ENCODE measurements at regions not wholly inside any gene's neighbourhood (a gene's known extent, or its start where the extent isn't known, plus 50 kb on each side); places are given as distances from the start of the nearest gene placed in this dataset.

DNA sequence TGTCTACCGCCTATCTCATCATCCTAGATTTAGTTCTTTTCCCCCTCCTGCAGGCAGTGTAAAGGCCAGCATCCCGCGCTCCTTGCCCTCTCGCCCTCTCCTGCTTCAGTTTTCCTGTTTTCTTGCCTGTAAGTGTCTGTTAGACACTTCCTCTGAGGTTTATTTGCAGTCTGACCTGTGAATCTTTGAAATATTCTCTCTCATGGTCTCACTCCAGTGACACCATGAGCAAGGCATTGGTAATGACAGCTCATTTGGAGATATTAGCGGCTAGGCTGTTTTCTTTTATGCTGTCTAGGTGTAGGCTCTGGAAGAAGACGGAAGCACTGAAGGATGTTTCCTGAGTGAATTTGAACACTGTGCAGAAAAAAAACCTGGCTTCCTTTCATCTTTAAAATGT, 179.6 kb downstream of the KDR start:
- no peak for TF ChIP-seq EZH2 (IDR thresholded peaks at IDR 0.05; ENCODE audit: borderline replicate concordance, low read length)
- TF ChIP-seq, protein P1, sequence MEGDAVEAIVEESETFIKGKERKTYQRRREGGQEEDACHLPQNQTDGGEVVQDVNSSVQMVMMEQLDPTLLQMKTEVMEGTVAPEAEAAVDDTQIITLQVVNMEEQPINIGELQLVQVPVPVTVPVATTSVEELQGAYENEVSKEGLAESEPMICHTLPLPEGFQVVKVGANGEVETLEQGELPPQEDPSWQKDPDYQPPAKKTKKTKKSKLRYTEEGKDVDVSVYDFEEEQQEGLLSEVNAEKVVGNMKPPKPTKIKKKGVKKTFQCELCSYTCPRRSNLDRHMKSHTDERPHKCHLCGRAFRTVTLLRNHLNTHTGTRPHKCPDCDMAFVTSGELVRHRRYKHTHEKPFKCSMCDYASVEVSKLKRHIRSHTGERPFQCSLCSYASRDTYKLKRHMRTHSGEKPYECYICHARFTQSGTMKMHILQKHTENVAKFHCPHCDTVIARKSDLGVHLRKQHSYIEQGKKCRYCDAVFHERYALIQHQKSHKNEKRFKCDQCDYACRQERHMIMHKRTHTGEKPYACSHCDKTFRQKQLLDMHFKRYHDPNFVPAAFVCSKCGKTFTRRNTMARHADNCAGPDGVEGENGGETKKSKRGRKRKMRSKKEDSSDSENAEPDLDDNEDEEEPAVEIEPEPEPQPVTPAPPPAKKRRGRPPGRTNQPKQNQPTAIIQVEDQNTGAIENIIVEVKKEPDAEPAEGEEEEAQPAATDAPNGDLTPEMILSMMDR (IDR thresholded peaks at IDR 0.05; ENCODE audit: low read length), result no peak
